HepG2 (cell line): ENCODE measurements at regions not wholly inside any gene's neighbourhood (a gene's known extent, or its start where the extent isn't known, plus 50 kb on each side); places are given as distances from the start of the nearest gene placed in this dataset.

Experiments used
- ATAC-seq: fragments of 200-7000 bp; cut with Tn5 transposase; 3 replicates; pipeline ENCODE4 v1.9.1; 2020; ENCODE audit warnings: mild to moderate bottlenecking, moderate library complexity
- BruUV-seq: library from RNA; stranded (reverse); fragments of 400-500 nt; replicated peaks from 2 replicates; lab custom pipeline; 2021; lab: Mats Ljungman, UMichigan
- CTCF ChIA-PET: fragments of 300-600 bp; formaldehyde crosslinking; extraction: SDS; loops from one replicate; lab custom pipeline; 2021; ENCODE audit warnings: low total read pairs, inconsistent platforms, low intra/inter-chr PET ratio; lab: Yijun Ruan, JAX
- POLR2A ChIA-PET: fragments of 350-600 bp; sonication (Branson Sonifier 250); formaldehyde crosslinking; loops from one replicate; lab custom pipeline; 2020; ENCODE audit warnings: antibody characterized with exemption, inconsistent platforms; lab: Yijun Ruan, JAX
- DNase-seq: peaks from one replicate; pipeline ENCODE4 v3.0.0-alpha.2; 2015; ENCODE audit warnings: low spot score
- FAIRE-seq: peaks from 3 replicates; lab custom pipeline; 2011; peaks lifted over from hg19 to GRCh38; lab: Jason Lieb, UNC
- H2AFZ ChIP-seq: one replicate; pipeline ENCODE4 v1.6.1; 2011; ENCODE audit warnings: low read length, inconsistent platforms
- H3K27ac ChIP-seq: fragments of 300-600 bp; 3 replicates; pipeline ENCODE4 v1.8.0; 2011; ENCODE audit warnings: mixed run types, mild to moderate bottlenecking, mixed read lengths, low read length, inconsistent platforms; ENCODE audit not compliant: insufficient read depth; ENCODE audit errors: extremely low read length
- H3K27me3 ChIP-seq, 2 experiments: fragments of 200-600 bp in 1 of 2; 2 replicates in 1 of 2; 3 replicates in 1 of 2; pipeline versions ENCODE4 v1.6.0 to v1.8.0; 2011; ENCODE audit warnings: low read length in 2 of 2, mild to moderate bottlenecking in 2 of 2, moderate library complexity in 2 of 2, inconsistent platforms in 1 of 2; ENCODE audit not compliant: insufficient read depth in 2 of 2, control insufficient read depth in 1 of 2
- H3K36me3 ChIP-seq, 2 experiments: fragments of 200-600 bp in 1 of 2; replicated peaks in 1 of 2; 2 replicates in 1 of 2; 3 replicates in 1 of 2; pipeline versions ENCODE4 v1.5.1 to v1.8.0; 2011; ENCODE audit warnings: low read length in 2 of 2, inconsistent platforms in 1 of 2; ENCODE audit not compliant: insufficient read depth in 2 of 2, control insufficient read depth in 1 of 2
- H3K4me1 ChIP-seq: 2 replicates; pipeline ENCODE4 v1.5.1; 2012; ENCODE audit warnings: low read length, inconsistent platforms; ENCODE audit not compliant: insufficient read depth
- H3K4me2 ChIP-seq: 2 replicates; pipeline ENCODE4 v1.6.0; 2011; ENCODE audit warnings: low read depth, low read length, inconsistent platforms
- H3K4me3 ChIP-seq, 3 experiments: fragments of 200-600 bp in 1 of 3; sonication (generic), shearing (Covaris generic) in 1 of 3; replicated peaks in 1 of 3; 2 replicates each; pipeline ENCODE4 v1.5.1; 2011 to 2016; ENCODE audit warnings: low read length in 3 of 3, inconsistent platforms in 2 of 3, low read depth in 2 of 3, mild to moderate bottlenecking in 2 of 3, control low read depth in 1 of 3, mixed read lengths in 1 of 3; ENCODE audit not compliant: insufficient read depth in 1 of 3
- H3K79me2 ChIP-seq: one replicate; pipeline ENCODE4 v1.6.1; 2011; ENCODE audit warnings: low read length, inconsistent platforms; ENCODE audit not compliant: insufficient read depth
- H3K9ac ChIP-seq: 2 replicates; pipeline ENCODE4 v1.6.0; 2011; ENCODE audit warnings: mild to moderate bottlenecking, low read depth, low read length, inconsistent platforms; ENCODE audit not compliant: insufficient read depth
- H3K9me3 ChIP-seq: 2 replicates; pipeline ENCODE4 v1.5.1; 2012; ENCODE audit warnings: mild to moderate bottlenecking, low read length
- H4K20me1 ChIP-seq: 2 replicates; pipeline ENCODE4 v1.6.0; 2011; ENCODE audit warnings: inconsistent platforms, mild to moderate bottlenecking, low read length, moderate library complexity; ENCODE audit not compliant: insufficient read depth
- CREB1 ChIP-seq, 2 experiments: fragments of 450-650 bp in 1 of 2; IDR thresholded peaks; 2 replicates each; pipeline ENCODE4 v1.6.1; 2016 to 2017; ENCODE audit warnings: control low read depth in 1 of 2, mild to moderate bottlenecking in 1 of 2, missing compliant biosample characterization in 1 of 2, missing genetic modification characterization in 1 of 2
- CREBL2 ChIP-seq: sonication (generic); formaldehyde crosslinking; IDR thresholded peaks from 2 replicates; pipeline ENCODE4 v1.8.1; 2023; ENCODE audit warnings: missing genetic modification reagents, mild to moderate bottlenecking, borderline replicate concordance
- HMG20B ChIP-seq: conservative IDR thresholded peaks from 2 replicates; pipeline ENCODE4 v1.6.1; 2016; ENCODE audit warnings: missing genetic modification reagents, missing compliant biosample characterization
- KDM5B ChIP-seq: sonication (generic); formaldehyde crosslinking; IDR thresholded peaks from 2 replicates; pipeline ENCODE4 v1.4.0; 2020; ENCODE audit warnings: missing genetic modification reagents, mild to moderate bottlenecking, borderline replicate concordance
- PRMT3 ChIP-seq: sonication (generic); formaldehyde crosslinking; IDR thresholded peaks from 2 replicates; pipeline ENCODE4 v1.8.1; 2022; ENCODE audit warnings: low read depth, mild to moderate bottlenecking, moderate library complexity, missing genetic modification reagents, borderline replicate concordance
- ZBTB21 ChIP-seq: sonication (generic); formaldehyde crosslinking; IDR thresholded peaks from 2 replicates; pipeline ENCODE4 v1.4.0; 2020; ENCODE audit warnings: missing genetic modification reagents
- ZNF10 ChIP-seq: sonication (generic); formaldehyde crosslinking; IDR thresholded peaks from 2 replicates; pipeline ENCODE4 v1.4.0; 2020; ENCODE audit warnings: mild to moderate bottlenecking, low read depth, missing genetic modification reagents, borderline replicate concordance
- ZNF160 ChIP-seq: sonication (generic); formaldehyde crosslinking; IDR thresholded peaks from 2 replicates; pipeline ENCODE4 v1.8.0; 2022; ENCODE audit warnings: mild to moderate bottlenecking, inconsistent platforms, missing genetic modification reagents
- ZNF225 ChIP-seq: sonication (generic); formaldehyde crosslinking; IDR thresholded peaks from 2 replicates; pipeline ENCODE4 v1.4.0; 2020; ENCODE audit warnings: mild to moderate bottlenecking, missing genetic modification reagents
- ZNF350 ChIP-seq: sonication (generic); formaldehyde crosslinking; IDR thresholded peaks from 2 replicates; pipeline ENCODE4 v1.4.0; 2020; ENCODE audit warnings: mild to moderate bottlenecking, low read depth, missing genetic modification reagents, borderline replicate concordance
- ZNF382 ChIP-seq: sonication (generic); formaldehyde crosslinking; IDR thresholded peaks from 2 replicates; pipeline ENCODE4 v1.5.0; 2020; ENCODE audit warnings: missing genetic modification reagents, mild to moderate bottlenecking, borderline replicate concordance
- ZNF460 ChIP-seq: sonication (generic); formaldehyde crosslinking; IDR thresholded peaks from 2 replicates; pipeline ENCODE4 v1.5.1; 2020; ENCODE audit warnings: missing genetic modification reagents, mild to moderate bottlenecking, borderline replicate concordance
- ZNF619 ChIP-seq: sonication (generic); formaldehyde crosslinking; IDR thresholded peaks from 2 replicates; pipeline ENCODE4 v1.4.0; 2020; ENCODE audit warnings: mild to moderate bottlenecking, missing genetic modification reagents
- ZNF629 ChIP-seq: sonication (generic); formaldehyde crosslinking; conservative IDR thresholded peaks from 2 replicates; pipeline ENCODE4 v1.5.0; 2020; ENCODE audit warnings: missing genetic modification reagents
- ZNF703 ChIP-seq: sonication (generic); formaldehyde crosslinking; IDR thresholded peaks from 2 replicates; pipeline ENCODE4 v1.5.1; 2020; ENCODE audit warnings: missing genetic modification reagents, mild to moderate bottlenecking, moderate library complexity, borderline replicate concordance
- ZNF780A ChIP-seq: sonication (generic); formaldehyde crosslinking; IDR thresholded peaks from 2 replicates; pipeline ENCODE4 v1.8.0; 2022; ENCODE audit warnings: mild to moderate bottlenecking, missing genetic modification reagents, moderate library complexity
- ZNF782 ChIP-seq: sonication (generic); formaldehyde crosslinking; IDR thresholded peaks from 2 replicates; pipeline ENCODE4 v1.4.0; 2020; ENCODE audit warnings: missing genetic modification reagents, mild to moderate bottlenecking, borderline replicate concordance
- WGBS: methylation state at CpG from one replicate; pipeline ENCODE4 v1.1.6; 2017; ENCODE audit warnings: low lambda C conversion rate; 5-methylcytosine and 5-hydroxymethylcytosine counted together
- in situ Hi-C: cut with HindIII; loops from 2 replicates; pipeline ENCODE4 v1.10.0; 2017; ENCODE audit warnings: low pct_unique_long_range_greater_than_20kb; ENCODE audit not compliant: extremely low pct_ligation_motif_present
- intact Hi-C: fragments of 100-400 bp; cut with micrococcal nuclease; formaldehyde crosslinking; loops from one replicate; pipeline ENCODE4 v1.10.0; 2022; ENCODE audit not compliant: unreplicated experiment
- TF ChIP-seq, protein P1 (sequence below): sonication (generic); formaldehyde crosslinking; IDR thresholded peaks from 2 replicates; pipeline ENCODE4 v1.4.0; 2020; ENCODE audit warnings: missing genetic modification reagents
- TF ChIP-seq, protein P2 (sequence below): sonication (generic); formaldehyde crosslinking; conservative IDR thresholded peaks from 2 replicates; pipeline ENCODE4 v1.4.0; 2020; ENCODE audit warnings: missing genetic modification reagents

GRCh38 chr3:157578181-157578580 is 75.0 kb upstream of the VEPH1 start:
- CTCF ChIA-PET = no interaction called here
- TF ChIP-seq ZBTB21 (CRISPR knock-in tag) (no peak), ZNF10 (CRISPR knock-in tag) (no peak), KDM5B (no peak), HMG20B (CRISPR knock-in tag) (no peak), ZNF460 (CRISPR knock-in tag) (no peak), PRMT3 (CRISPR knock-in tag) (no peak), CREB1 (IDR thresholded peaks at IDR 0.05) (no peak), CREB1 (CRISPR knock-in tag; IDR thresholded peaks at IDR 0.05) (no peak), ZNF703 (CRISPR knock-in tag) (no peak), ZNF782 (CRISPR knock-in tag) (no peak), ZNF629 (CRISPR knock-in tag) (no peak), ZNF160 (CRISPR knock-in tag) (no peak), ZNF619 (no peak), ZNF382 (no peak), ZNF225 (CRISPR knock-in tag) (no peak), CREBL2 (CRISPR knock-in tag) (no peak), ZNF350 (CRISPR knock-in tag) (no peak), ZNF780A (CRISPR knock-in tag) (no peak)
- TF ChIP-seq, protein P1, sequence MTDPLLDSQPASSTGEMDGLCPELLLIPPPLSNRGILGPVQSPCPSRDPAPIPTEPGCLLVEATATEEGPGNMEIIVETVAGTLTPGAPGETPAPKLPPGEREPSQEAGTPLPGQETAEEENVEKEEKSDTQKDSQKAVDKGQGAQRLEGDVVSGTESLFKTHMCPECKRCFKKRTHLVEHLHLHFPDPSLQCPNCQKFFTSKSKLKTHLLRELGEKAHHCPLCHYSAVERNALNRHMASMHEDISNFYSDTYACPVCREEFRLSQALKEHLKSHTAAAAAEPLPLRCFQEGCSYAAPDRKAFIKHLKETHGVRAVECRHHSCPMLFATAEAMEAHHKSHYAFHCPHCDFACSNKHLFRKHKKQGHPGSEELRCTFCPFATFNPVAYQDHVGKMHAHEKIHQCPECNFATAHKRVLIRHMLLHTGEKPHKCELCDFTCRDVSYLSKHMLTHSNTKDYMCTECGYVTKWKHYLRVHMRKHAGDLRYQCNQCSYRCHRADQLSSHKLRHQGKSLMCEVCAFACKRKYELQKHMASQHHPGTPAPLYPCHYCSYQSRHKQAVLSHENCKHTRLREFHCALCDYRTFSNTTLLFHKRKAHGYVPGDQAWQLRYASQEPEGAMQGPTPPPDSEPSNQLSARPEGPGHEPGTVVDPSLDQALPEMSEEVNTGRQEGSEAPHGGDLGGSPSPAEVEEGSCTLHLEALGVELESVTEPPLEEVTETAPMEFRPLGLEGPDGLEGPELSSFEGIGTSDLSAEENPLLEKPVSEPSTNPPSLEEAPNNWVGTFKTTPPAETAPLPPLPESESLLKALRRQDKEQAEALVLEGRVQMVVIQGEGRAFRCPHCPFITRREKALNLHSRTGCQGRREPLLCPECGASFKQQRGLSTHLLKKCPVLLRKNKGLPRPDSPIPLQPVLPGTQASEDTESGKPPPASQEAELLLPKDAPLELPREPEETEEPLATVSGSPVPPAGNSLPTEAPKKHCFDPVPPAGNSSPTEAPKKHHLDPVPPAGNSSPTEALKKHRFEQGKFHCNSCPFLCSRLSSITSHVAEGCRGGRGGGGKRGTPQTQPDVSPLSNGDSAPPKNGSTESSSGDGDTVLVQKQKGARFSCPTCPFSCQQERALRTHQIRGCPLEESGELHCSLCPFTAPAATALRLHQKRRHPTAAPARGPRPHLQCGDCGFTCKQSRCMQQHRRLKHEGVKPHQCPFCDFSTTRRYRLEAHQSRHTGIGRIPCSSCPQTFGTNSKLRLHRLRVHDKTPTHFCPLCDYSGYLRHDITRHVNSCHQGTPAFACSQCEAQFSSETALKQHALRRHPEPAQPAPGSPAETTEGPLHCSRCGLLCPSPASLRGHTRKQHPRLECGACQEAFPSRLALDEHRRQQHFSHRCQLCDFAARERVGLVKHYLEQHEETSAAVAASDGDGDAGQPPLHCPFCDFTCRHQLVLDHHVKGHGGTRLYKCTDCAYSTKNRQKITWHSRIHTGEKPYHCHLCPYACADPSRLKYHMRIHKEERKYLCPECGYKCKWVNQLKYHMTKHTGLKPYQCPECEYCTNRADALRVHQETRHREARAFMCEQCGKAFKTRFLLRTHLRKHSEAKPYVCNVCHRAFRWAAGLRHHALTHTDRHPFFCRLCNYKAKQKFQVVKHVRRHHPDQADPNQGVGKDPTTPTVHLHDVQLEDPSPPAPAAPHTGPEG (CRISPR knock-in tag) = no peak
- TF ChIP-seq, protein P2, sequence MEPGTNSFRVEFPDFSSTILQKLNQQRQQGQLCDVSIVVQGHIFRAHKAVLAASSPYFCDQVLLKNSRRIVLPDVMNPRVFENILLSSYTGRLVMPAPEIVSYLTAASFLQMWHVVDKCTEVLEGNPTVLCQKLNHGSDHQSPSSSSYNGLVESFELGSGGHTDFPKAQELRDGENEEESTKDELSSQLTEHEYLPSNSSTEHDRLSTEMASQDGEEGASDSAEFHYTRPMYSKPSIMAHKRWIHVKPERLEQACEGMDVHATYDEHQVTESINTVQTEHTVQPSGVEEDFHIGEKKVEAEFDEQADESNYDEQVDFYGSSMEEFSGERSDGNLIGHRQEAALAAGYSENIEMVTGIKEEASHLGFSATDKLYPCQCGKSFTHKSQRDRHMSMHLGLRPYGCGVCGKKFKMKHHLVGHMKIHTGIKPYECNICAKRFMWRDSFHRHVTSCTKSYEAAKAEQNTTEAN (CRISPR knock-in tag) = no peak

More at GRCh38 chr3:157578181-157578580, 75.0 kb upstream of the VEPH1 start:
- WGBS = 43% methylated on average over 3 of the region's 3 CpGs
- FAIRE-seq = no peak
- Histone ChIP-seq H3K27ac (no peak overlapping the region), H3K4me2 (no peak overlapping the region), H2AFZ (no peak overlapping the region), H3K4me3 (no peak overlapping the region), H3K9me3 (no peaks in the 10 kb centered on the region), H3K4me1 (no peaks in the 10 kb centered on the region), H3K36me3 (no peaks in the 10 kb centered on the region), H3K79me2 (no peaks in the 10 kb centered on the region), H3K9ac (no peak overlapping the region), H4K20me1 (no peaks in the 10 kb centered on the region), H3K27me3 (no peaks in the 10 kb centered on the region)
- no TSS peak for BruUV-seq
- POLR2A ChIA-PET = no interaction called here
- ATAC-seq = no peak
- no peak for DNase-seq
- intact Hi-C loops (no loop called here), in situ Hi-C loops (no loop called here)
